NT2/D1 (cell line): ENCODE measurements at regions not wholly inside any gene's neighbourhood (a gene's known extent, or its start where the extent isn't known, plus 50 kb on each side); places are given as distances from the start of the nearest gene placed in this dataset.

Source experiments
- SUZ12 ChIP-seq: IDR thresholded peaks from 2 replicates; pipeline ENCODE4 v1.6.1; 2011; ENCODE audit not compliant: insufficient read length, insufficient read depth; ENCODE audit errors: extremely low read depth
- YY1 ChIP-seq: IDR thresholded peaks from 2 replicates; pipeline ENCODE4 v1.6.1; 2011; ENCODE audit not compliant: insufficient read length, insufficient read depth
- ZNF274 ChIP-seq: IDR thresholded peaks from 2 replicates; pipeline ENCODE4 v1.6.1; 2011; ENCODE audit warnings: mild to moderate bottlenecking, low read depth, low read length

GRCh38 chr12:70989232-70989631 is 68.7 kb upstream of the PTPRR start:
- TF ChIP-seq SUZ12 (no peak), YY1 (no peak), ZNF274 (no peak)
